ENCODE measurements at regions not wholly inside any gene's neighbourhood (a gene's known extent, or its start where the extent isn't known, plus 50 kb on each side); places are given as distances from the start of the nearest gene placed in this dataset.

DNA sequence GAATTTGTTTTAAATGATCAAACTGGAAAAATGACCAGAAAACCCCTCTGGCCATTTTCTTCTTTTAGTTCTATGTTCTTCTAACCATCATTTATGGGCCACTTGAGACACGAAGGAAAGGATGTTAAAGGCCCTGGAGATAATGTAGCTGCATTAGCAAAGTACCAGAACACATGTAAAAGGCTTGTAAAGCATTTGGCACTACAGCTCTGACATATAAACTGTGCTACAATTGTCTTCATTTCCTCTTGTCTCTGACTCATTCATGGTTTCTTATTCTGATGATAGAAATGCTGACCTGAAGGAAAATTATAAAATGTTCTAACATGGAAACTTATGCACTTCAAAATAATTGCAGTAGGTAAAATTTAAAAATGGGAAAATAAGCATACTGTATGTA, 388.7 kb downstream of the FAT4 start:
- DNase-seq (ENCODE audit: low read depth in 1 of 2, low spot score in 1 of 2) = no peak
- TF ChIP-seq JUND (IDR thresholded peaks at IDR 0.05; ENCODE audit: low read depth) = no peak
- in situ Hi-C loops (cut with HindIII; ENCODE audit: low pct_unique_long_range_greater_than_20kb, low sequenced_read_pairs) = no loop called here

DNA sequence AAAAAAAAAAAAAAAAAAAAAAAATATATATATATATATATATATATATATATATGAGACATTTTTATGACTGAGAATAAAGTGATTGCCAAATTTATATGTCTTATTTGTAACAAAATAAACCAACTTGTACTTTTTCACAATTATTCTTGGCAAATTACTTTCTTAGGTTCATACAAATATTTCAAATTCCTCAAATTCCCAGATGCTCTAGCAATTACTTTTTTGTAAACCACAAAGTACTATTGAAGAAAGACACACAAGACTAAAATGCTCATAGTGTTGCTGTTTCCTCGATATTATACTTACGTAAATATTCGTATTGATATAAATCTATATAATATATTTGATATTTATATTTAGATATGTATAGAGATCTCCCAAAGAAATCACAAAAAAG, 390.0 kb downstream of the FAT4 start:
- in situ Hi-C loops (cut with HindIII; ENCODE audit: low pct_unique_long_range_greater_than_20kb, low sequenced_read_pairs) = no loop called here
- DNase-seq (ENCODE audit: low read depth in 1 of 2, low spot score in 1 of 2) = no peak
- no peak for TF ChIP-seq JUND (IDR thresholded peaks at IDR 0.05; ENCODE audit: low read depth)

DNA sequence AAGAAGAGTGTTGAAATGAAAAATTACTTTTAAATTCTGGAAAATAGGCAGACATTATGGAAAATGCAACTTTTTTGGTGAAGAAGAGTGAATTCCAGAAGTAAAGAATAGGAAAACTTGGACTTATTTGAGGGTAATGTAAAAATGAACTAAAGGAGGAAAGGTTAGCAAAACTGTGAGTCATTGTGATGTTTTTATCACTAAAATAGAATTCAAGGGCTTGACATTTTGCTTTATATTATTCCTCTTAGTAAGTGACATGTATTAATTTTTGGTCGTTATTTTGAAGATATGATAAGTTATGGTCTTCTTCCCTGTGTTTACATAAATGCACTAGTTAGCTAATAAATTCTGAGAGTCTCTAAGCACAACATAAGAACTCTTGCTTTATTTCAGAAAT, 390.9 kb downstream of the FAT4 start:
- TF ChIP-seq JUND (IDR thresholded peaks at IDR 0.05; ENCODE audit: low read depth) = no peak
- no peak for DNase-seq (ENCODE audit: low read depth in 1 of 2, low spot score in 1 of 2)
- in situ Hi-C loops (cut with HindIII; ENCODE audit: low pct_unique_long_range_greater_than_20kb, low sequenced_read_pairs) = no loop called here

DNA sequence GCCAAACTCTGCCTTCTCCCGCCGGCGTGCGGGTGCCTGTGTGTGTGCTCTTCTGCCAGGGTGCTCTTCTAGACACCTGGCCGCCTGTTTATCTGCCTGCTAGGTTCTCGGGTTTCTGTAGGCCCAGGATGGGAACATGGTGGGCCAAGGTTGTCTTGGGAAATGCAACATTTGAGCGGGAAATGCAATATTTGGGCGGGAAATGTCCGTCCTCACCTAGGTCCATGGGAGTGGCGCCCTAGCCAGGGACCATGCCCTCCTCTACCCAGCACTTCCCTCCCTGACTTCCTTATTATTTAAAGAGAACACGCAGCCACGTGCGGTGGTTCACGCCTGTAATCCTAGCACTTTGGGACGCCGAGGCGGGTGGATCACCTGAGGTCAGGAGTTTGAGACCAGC, 392.6 kb downstream of the FAT4 start:
- TF ChIP-seq JUND (IDR thresholded peaks at IDR 0.05; ENCODE audit: low read depth) = no peak
- no peak for DNase-seq (ENCODE audit: low read depth in 1 of 2, low spot score in 1 of 2)
- in situ Hi-C loops (cut with HindIII; ENCODE audit: low pct_unique_long_range_greater_than_20kb, low sequenced_read_pairs) = no loop called here

DNA sequence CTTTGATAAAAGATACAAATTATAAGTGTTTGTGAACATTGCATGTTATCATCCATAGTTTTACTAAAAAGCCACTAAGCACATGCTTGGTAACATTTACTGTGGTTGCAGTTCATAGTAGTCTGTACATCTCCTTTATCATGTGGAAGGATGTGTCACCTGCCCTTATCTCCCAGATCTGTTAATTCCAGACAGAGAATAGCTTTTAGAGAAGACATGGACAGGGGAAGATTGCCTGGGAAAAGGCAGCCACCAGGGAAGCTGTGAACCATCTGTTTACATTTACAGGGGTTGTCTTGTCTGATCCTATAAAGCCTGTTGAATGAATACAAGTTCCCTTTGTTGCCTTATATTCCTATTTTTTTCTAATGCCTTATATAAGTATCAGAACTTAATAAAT, 396.0 kb downstream of the FAT4 start:
- in situ Hi-C loops (cut with HindIII; ENCODE audit: low pct_unique_long_range_greater_than_20kb, low sequenced_read_pairs) = no loop called here
- DNase-seq (ENCODE audit: low read depth in 1 of 2, low spot score in 1 of 2) = no peak

DNA sequence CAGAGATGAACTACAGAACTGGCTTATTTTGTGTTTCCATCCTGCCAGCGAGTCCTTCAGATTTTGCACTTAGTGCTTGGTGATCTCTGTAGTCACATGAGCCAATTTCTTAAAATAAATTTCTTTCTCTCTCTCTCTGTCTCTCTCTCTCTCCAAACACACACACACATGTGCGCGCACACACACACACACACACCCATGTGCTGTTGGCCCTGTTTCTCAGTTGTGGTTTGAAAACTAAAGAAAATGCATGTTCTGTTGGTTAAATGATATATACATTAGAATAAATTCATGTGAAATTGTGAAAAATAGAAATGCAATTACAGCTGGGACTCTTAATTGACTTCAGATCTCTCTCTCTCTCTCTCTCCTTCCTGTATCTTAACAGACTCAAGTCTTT, 399.3 kb downstream of the FAT4 start:
- TF ChIP-seq JUND (IDR thresholded peaks at IDR 0.05; ENCODE audit: low read depth) = no peak
- in situ Hi-C loops (cut with HindIII; ENCODE audit: low pct_unique_long_range_greater_than_20kb, low sequenced_read_pairs) = no loop called here

More for the DNA sequence above, 396.0 kb downstream of the FAT4 start:
- TF ChIP-seq JUND (IDR thresholded peaks at IDR 0.05; ENCODE audit: low read depth) = no peak

DNA sequence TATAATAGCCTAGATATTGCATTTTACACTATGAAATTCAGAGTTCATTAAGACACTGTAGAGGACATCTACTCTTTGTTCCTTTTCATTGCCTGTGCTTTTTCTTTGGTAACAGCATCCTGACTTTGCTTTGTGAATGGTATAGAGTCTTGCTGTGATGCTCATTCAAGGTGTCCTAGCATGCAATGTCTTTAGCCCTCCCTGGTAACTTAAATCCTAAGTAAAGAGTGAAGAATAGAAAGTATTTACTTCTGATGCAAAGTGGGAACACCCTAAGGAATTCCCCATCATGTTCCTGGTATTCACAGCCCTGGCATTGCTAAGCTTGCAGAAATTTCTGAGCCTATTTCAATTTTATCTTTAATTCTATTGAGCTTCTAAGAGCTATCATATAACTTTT, 400.1 kb downstream of the FAT4 start:
- no peak for TF ChIP-seq JUND (IDR thresholded peaks at IDR 0.05; ENCODE audit: low read depth)
- in situ Hi-C loops (cut with HindIII; ENCODE audit: low pct_unique_long_range_greater_than_20kb, low sequenced_read_pairs) = no loop called here

More for the DNA sequence above, 399.3 kb downstream of the FAT4 start:
- DNase-seq (ENCODE audit: low read depth in 1 of 2, low spot score in 1 of 2) = no peak

DNA sequence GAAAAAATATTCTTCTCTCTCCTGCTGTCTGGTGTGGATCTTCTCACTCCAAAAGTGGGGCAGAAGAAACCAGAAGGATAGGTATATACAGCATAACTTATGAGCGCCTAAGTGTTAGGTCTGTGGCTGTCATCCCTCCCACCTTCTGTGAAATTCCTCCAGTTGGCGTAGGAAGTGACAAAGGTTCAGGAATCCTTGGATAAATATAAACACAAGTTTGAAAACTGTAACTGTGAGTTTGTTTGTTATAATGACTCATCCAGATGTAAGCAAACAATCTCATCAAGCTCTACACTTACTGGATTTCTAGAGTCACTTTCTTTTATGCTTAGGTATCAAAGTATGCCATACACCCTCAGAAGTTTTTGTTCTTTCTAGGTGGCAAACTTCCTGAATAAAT, 405.2 kb downstream of the FAT4 start:
- TF ChIP-seq JUND (IDR thresholded peaks at IDR 0.05; ENCODE audit: low read depth) = no peak
- DNase-seq (ENCODE audit: low read depth in 1 of 2, low spot score in 1 of 2) = peak in 1 of 2 experiments; percentile 45
- in situ Hi-C loops (cut with HindIII; ENCODE audit: low pct_unique_long_range_greater_than_20kb, low sequenced_read_pairs) = no loop called here

More for the DNA sequence above, 400.1 kb downstream of the FAT4 start:
- DNase-seq (ENCODE audit: low read depth in 1 of 2, low spot score in 1 of 2) = no peak

DNA sequence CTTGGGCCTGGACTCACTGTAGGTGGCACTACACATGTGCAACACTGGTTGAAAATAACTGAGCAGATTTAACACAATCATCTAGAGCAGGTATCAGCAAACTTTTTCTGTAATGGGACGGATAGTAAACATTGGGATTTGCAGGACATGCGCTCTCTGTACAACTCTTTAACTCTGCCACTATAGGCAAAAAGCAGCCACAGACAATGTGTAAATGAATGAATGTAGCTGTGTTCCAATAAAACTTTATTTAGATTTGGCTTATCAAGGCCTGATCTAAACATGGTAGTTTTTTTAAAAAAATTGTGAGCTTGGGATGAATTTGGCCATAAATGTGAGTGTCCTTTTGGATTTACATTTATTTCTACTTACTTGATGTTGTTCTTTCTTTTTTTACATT, 407.3 kb downstream of the FAT4 start:
- in situ Hi-C loops (cut with HindIII; ENCODE audit: low pct_unique_long_range_greater_than_20kb, low sequenced_read_pairs) = no loop called here
- TF ChIP-seq JUND (IDR thresholded peaks at IDR 0.05; ENCODE audit: low read depth) = no peak
- no peak for DNase-seq (ENCODE audit: low read depth in 1 of 2, low spot score in 1 of 2)

DNA sequence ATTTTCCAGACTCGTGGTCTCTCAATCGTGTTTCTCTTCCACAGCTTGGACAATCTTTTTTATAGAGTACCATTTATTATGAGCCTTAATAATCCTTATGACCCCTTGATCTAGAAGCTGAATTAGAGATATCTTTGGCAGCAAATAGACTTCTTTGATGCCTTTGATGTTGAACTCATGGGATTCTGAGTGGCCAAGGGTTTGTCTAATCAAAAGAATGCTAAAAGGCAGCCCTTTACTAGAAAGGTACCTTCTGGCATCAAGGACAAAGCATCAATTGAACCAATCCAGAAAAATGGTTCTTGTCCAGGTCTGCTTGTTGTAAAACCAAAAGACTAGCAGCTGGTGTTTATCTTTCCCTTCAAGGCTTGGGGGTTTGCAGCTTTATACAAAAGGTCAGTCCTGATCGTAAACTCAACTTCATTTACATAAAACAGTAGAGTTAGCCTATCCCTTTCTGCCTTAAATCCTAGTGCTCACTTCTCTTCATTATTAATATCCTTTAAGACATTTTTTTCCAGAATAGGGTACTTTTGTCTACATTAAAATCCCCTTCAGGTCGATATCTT, 411.3 kb downstream of the FAT4 start:
- TF ChIP-seq JUND (IDR thresholded peaks at IDR 0.05; ENCODE audit: low read depth) = no peak
- in situ Hi-C loops (cut with HindIII; ENCODE audit: low pct_unique_long_range_greater_than_20kb, low sequenced_read_pairs) = no loop called here

DNA sequence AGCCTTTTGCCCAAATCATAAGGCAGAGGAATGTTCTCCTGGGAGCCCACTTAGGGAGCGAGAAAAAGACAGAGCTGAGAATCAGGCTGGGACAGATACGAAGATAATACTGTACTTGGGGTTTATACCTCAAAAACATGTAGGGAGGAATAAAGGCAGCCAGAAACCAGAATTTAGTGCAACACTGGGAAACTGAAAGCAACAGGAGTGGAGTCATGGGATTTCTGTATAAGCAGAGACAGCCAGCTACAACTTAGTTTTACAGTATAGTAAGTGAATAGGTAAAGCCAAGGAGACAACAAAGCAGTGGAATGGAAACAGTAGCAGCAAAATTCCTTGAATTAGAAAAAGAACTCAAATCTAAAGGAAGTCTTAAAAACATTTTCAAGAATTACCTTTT, 413.2 kb downstream of the FAT4 start:
- no peak for DNase-seq (ENCODE audit: low read depth in 1 of 2, low spot score in 1 of 2)
- no peak for TF ChIP-seq JUND (IDR thresholded peaks at IDR 0.05; ENCODE audit: low read depth)
- in situ Hi-C loops (cut with HindIII; ENCODE audit: low pct_unique_long_range_greater_than_20kb, low sequenced_read_pairs) = no loop called here

More for the DNA sequence above, 411.3 kb downstream of the FAT4 start:
- no peak for DNase-seq (ENCODE audit: low read depth in 1 of 2, low spot score in 1 of 2)

DNA sequence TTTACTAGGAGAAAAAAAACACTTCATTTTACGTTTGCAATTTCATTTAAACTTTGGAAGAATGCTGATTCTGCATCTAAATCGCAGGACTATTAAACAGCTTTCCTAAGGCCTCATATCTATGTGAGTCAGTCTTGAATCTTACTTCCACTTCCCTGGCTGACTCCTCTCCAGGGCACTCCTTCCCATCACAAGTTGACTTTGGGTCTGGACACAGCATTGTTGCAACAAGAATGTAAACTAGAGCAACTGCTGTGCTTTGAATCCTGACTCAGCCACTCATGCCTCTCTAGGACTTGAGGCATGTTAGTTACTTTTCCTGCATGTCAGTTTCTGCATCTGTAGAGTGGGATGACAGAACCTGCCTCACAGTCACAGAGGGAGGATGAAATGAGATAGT, 413.8 kb downstream of the FAT4 start:
- DNase-seq (ENCODE audit: low read depth in 1 of 2, low spot score in 1 of 2) = no peak
- TF ChIP-seq JUND (IDR thresholded peaks at IDR 0.05; ENCODE audit: low read depth) = no peak
- in situ Hi-C loops (cut with HindIII; ENCODE audit: low pct_unique_long_range_greater_than_20kb, low sequenced_read_pairs) = no loop called here

DNA sequence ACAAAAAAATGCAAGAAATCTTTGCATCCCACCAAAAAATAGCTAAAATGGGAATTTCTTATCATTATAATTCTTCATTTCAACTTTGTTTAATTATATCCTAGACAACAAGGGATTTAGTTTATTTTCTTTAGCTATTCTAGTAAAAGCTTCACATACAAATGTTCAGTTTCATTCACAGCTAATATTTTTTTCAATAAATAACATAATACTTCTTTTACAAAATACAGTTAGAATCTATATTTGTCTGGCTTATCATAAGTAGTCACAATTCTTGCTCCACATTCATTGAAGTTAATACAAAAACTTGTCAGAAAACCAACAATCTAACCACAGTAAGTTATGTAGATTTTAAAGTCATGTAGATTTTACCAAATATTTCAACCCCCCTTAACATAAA, 414.4 kb downstream of the FAT4 start:
- no peak for DNase-seq (ENCODE audit: low read depth in 1 of 2, low spot score in 1 of 2)
- TF ChIP-seq JUND (IDR thresholded peaks at IDR 0.05; ENCODE audit: low read depth) = no peak
- in situ Hi-C loops (cut with HindIII; ENCODE audit: low pct_unique_long_range_greater_than_20kb, low sequenced_read_pairs) = no loop called here

DNA sequence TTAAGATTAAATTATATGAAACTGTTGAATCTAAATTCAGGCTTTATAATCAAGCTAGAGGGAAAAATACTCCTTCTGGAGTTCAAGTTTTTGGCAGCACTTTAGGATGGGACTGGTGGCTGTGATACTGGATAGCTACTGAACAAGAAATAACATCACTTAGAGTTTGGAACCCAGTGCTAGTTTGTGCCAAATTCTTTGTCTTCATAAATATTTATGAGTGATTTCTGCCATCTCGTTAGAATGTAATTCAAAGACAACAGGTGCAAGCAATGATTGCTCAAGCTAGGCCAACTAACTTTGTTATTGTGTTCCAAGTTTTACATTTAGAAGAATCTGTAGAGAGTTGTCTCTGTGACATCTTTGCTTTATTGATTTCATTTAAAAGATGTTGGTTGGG, 417.9 kb downstream of the FAT4 start:
- in situ Hi-C loops (cut with HindIII; ENCODE audit: low pct_unique_long_range_greater_than_20kb, low sequenced_read_pairs) = no loop called here
- no peak for DNase-seq (ENCODE audit: low read depth in 1 of 2, low spot score in 1 of 2)
- TF ChIP-seq JUND (IDR thresholded peaks at IDR 0.05; ENCODE audit: low read depth) = no peak
